HG03064 (cell line): ENCODE measurements at regions not wholly inside any gene's neighbourhood (a gene's known extent, or its start where the extent isn't known, plus 50 kb on each side); places are given as distances from the start of the nearest gene placed in this dataset.

Experiments used
- ATAC-seq: cut with Tn5 transposase; IDR thresholded peaks from one replicate; pipeline ENCODE4 v1.9.1; 2021; ENCODE audit warnings: low read depth; ENCODE audit not compliant: unreplicated experiment

GRCh38 chr1:101748077-101748476 is 248.6 kb downstream of the OLFM3 start:
- ATAC-seq = no peak
